ENCODE measurements at regions not wholly inside any gene's neighbourhood (a gene's known extent, or its start where the extent isn't known, plus 50 kb on each side); places are given as distances from the start of the nearest gene placed in this dataset.
"Not testable (repeated sequence)": the region's sequence is repeated elsewhere in the genome, so short reads cannot be mapped to it uniquely, and the experiment has no call there.

GRCh38 chr3:166263460-166263859, 426.2 kb upstream of the BCHE start:
- Histone ChIP-seq H3K4me2 (ENCODE audit: low read depth, low read length) (no peak overlapping the region), H3K79me2 (ENCODE audit: insufficient read depth, low read length) (no peaks in the 10 kb centered on the region), H4K20me1 (ENCODE audit: insufficient read depth, low read length) (no peaks in the 10 kb centered on the region), H3K4me1 (ENCODE audit: insufficient read depth, low read length) (no peaks in the 10 kb centered on the region), H3K9ac (ENCODE audit: insufficient read depth, low read depth, low read length) (no peak overlapping the region), H3K4me3 (replicated peaks in 1 of 3; ENCODE audit: insufficient read depth in 1 of 3, low read depth in 2 of 3, low read length in 3 of 3) (no peak overlapping the region), H3K27me3 (ENCODE audit: control insufficient read depth in 1 of 2, insufficient read depth in 2 of 2, low read length in 2 of 2) (no peaks in the 10 kb centered on the region), H3K36me3 (replicated peaks in 1 of 2; ENCODE audit: control insufficient read depth in 1 of 2, insufficient read depth in 2 of 2, low read length in 2 of 2) (no peaks in the 10 kb centered on the region), H3K9me3 (ENCODE audit: low read length) (no peaks in the 10 kb centered on the region), H3K27ac (ENCODE audit: extremely low read length, insufficient read depth, low read length) (no peak overlapping the region), H2AFZ (ENCODE audit: low read length) (no peak overlapping the region)
- ChIA-PET POLR2A (no interaction called here), CTCF (ENCODE audit: low intra/inter-chr PET ratio, low total read pairs) (no interaction called here)
- BruUV-seq (replicated peaks) = no TSS peak
- intact Hi-C loops (cut with micrococcal nuclease; ENCODE audit: unreplicated experiment) = no loop called here
- no peak for FAIRE-seq
- no peak for TF ChIP-seq ATAD3A (CRISPR knock-in tag; IDR thresholded peaks at IDR 0.05)
- TF ChIP-seq HNF1A (IDR thresholded peaks at IDR 0.05; ENCODE audit: low read depth) = no peak
- no peak for TF ChIP-seq HNF1A (CRISPR knock-in tag; IDR thresholded peaks at IDR 0.05; ENCODE audit: borderline replicate concordance)
- TF ChIP-seq FOXK1 (CRISPR knock-in tag; IDR thresholded peaks at IDR 0.05; ENCODE audit: borderline replicate concordance, low read depth) = no peak
- TF ChIP-seq ZFP36 (IDR thresholded peaks at IDR 0.05; ENCODE audit: borderline replicate concordance, low read depth, low read length, partially characterized antibody) = no peak
- no peak for TF ChIP-seq REL (CRISPR knock-in tag; conservative IDR thresholded peaks at IDR 0.05)
- no peak for TF ChIP-seq ZFP90 (CRISPR knock-in tag; IDR thresholded peaks at IDR 0.05; ENCODE audit: borderline replicate concordance)
- no peak for TF ChIP-seq ZSCAN30 (CRISPR knock-in tag; IDR thresholded peaks at IDR 0.05)
- TF ChIP-seq ZNF329 (CRISPR knock-in tag; IDR thresholded peaks at IDR 0.05; ENCODE audit: low read depth) = no peak
- TF ChIP-seq NR2F2 (IDR thresholded peaks at IDR 0.05; ENCODE audit: borderline replicate concordance, low read depth) = no peak
- 2% methylated on average over 2 of the region's 2 CpGs for WGBS (ENCODE audit: low lambda C conversion rate)
- ATAC-seq = no peak
- in situ Hi-C loops (cut with HindIII; ENCODE audit: extremely low pct_ligation_motif_present, low pct_unique_long_range_greater_than_20kb) = no loop called here
- no peak for DNase-seq (ENCODE audit: low spot score)

- H3K4me1 ChIP-seq (ENCODE audit: insufficient read depth, low read length); DNase-seq (ENCODE audit: low spot score); BruUV-seq (replicated peaks); CTCF ChIA-PET (ENCODE audit: low intra/inter-chr PET ratio, low total read pairs); in situ Hi-C loops (cut with HindIII; ENCODE audit: extremely low pct_ligation_motif_present, low pct_unique_long_range_greater_than_20kb); H2AFZ ChIP-seq (ENCODE audit: low read length); H3K4me2 ChIP-seq (ENCODE audit: low read depth, low read length); H3K9me3 ChIP-seq (ENCODE audit: low read length); H3K79me2 ChIP-seq (ENCODE audit: insufficient read depth, low read length); intact Hi-C loops (cut with micrococcal nuclease; ENCODE audit: unreplicated experiment); H4K20me1 ChIP-seq (ENCODE audit: insufficient read depth, low read length); H3K27me3 ChIP-seq (ENCODE audit: control insufficient read depth in 1 of 2, insufficient read depth in 2 of 2, low read length in 2 of 2); H3K27ac ChIP-seq (ENCODE audit: extremely low read length, insufficient read depth, low read length); H3K36me3 ChIP-seq (replicated peaks in 1 of 2; ENCODE audit: control insufficient read depth in 1 of 2, insufficient read depth in 2 of 2, low read length in 2 of 2); ATAC-seq; H3K4me3 ChIP-seq (replicated peaks in 1 of 3; ENCODE audit: insufficient read depth in 1 of 3, low read depth in 2 of 3, low read length in 3 of 3); H3K9ac ChIP-seq (ENCODE audit: insufficient read depth, low read depth, low read length); FAIRE-seq; POLR2A ChIA-PET: not testable (repeated sequence)
- WGBS (ENCODE audit: low lambda C conversion rate) = 71% methylated on average over 15 of the region's 41 CpGs
Observed at GRCh38 chr3:166258293-166258850, 421.1 kb upstream of the BCHE start.

All from HepG2 (cell line).